ENCODE measurements at regions not wholly inside any gene's neighbourhood (a gene's known extent, or its start where the extent isn't known, plus 50 kb on each side); places are given as distances from the start of the nearest gene placed in this dataset.
"Not testable (repeated sequence)": the region's sequence is repeated elsewhere in the genome, so short reads cannot be mapped to it uniquely, and the experiment has no call there.

DNA sequence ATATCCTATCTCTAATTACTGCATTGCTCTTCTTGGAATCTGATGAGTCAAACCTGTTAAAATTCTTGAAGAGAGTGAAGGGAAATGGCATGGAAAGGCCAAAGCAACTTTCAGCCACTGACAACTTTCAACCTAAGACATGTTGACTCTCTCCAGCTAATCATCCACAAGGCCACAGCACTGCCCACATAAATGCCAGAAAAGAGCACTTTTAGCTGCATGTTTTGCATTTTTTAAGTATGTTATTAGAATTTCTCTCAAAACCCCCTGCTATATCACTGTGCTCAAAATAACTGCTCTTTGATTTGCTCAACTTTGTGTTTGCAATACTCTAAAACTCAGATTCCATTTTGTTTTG lies 352.5 kb downstream of the ADGRL2 start:
- peak; percentile 1 for DNase-seq (ENCODE audit: low spot score)

DNA sequence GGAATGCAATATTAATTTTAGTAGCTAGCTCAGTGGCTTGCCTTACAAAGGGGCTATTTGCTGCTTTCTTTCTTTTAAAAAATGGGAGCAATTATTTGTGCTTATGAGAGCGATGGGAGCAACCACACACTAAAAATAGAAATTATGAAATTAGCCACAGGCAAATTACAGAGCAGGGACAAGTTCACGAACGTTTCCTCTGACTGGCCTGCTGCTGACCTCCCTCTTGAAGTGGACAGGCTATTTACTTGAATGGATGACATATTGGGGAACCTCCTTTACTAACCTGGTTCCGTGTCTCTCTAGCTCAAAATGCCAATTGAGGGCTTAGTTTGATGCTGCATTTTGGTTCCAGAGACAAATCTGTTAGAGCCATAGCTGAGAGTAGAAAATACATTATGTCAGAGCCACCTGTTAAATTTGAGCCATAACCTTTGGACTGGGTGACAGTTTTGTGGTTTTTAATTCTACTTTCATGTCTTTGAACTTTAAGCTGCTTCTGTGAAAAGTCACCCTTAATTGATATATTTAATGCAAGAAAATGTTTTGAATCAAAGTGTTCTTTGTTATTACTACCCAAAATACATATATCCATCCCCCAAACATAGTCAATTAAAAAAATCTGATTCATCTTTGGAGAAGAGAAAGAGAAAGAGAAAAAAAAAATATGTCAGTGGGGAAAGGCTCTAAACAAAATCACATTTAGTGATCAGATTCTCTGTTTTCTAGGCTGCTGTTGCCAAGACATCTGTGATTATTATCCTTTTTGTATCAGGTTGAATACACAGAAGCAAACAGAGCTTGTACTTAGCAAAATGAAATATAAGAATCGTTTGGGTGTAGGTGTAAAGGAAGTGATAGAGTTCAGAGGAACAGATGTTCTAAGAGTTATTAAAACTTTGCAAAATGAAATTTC lies 351.9 kb downstream of the ADGRL2 start:
- DNase-seq (ENCODE audit: low spot score), result no peak

DNA sequence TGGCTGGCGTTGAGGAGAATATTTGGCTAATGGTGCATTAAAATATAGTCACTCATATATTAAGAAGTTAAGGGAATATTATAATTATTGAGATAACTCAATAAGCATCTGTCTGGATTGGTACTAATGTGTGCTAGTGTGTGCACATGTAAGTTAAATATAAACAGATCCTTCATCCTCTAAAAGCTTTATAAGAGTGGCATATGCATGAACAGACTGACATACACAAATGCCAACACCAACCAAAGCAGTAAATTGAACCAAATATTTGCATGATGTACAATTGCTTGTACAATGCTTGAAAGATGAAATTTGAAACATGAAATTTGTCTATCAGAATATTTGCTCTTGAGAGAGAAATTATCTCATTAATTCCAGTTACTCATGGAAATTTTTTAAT lies 344.9 kb downstream of the ADGRL2 start:
- no peak for DNase-seq (ENCODE audit: low spot score)

DNA sequence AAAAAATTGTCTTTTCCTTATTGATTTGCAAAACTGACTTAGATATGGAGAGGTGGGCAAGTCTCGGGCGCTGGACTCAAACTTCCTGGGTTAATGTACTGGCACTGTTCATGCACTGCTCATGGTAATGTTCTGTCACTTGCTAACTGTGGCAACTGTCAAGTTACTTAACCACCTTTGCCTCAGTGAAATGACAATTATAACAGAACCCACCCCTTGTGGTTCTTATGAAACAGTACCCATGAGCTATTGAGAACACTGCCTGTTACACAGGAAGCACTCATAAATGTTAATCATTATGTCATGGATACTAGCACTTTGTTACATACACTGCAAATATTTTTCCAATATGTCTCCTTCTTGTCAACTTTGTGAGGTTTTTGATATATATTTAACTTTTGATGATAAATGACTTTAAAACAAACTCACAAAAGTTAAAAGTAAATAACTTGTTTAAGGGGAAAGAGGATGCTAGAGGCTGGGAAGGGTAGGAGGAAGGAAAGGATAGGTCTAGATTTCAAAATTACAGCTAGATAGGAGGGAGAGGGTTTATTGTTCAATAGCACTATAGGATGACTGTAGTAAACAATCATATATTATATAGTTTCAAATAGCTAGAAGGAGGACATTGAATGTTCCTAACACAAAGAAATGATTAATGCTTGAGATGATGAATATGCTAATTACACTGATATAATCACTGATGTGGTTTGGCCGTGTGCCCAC lies 342.5 kb downstream of the ADGRL2 start:
- DNase-seq (ENCODE audit: low spot score), result no peak

DNA sequence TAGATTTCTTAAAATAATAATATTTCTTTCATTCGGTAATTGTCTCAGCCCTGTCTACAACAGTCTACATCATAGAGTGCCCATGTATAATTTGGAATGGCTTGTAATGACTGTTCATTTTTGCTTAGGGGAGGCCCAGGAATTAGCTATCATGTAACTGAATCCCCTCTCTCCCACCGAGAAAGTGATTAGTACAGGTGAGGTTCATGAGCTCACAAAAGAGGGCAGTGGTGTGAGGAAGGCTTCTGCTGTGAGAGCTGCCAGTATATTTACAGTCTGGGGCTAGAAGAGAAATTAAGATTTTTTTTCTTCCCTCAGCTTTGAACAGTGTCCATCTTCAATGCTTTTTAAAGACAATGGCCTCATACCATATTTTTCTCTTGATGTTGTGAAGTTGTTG lies 340.7 kb downstream of the ADGRL2 start:
- DNase-seq (ENCODE audit: low spot score), result no peak

DNA sequence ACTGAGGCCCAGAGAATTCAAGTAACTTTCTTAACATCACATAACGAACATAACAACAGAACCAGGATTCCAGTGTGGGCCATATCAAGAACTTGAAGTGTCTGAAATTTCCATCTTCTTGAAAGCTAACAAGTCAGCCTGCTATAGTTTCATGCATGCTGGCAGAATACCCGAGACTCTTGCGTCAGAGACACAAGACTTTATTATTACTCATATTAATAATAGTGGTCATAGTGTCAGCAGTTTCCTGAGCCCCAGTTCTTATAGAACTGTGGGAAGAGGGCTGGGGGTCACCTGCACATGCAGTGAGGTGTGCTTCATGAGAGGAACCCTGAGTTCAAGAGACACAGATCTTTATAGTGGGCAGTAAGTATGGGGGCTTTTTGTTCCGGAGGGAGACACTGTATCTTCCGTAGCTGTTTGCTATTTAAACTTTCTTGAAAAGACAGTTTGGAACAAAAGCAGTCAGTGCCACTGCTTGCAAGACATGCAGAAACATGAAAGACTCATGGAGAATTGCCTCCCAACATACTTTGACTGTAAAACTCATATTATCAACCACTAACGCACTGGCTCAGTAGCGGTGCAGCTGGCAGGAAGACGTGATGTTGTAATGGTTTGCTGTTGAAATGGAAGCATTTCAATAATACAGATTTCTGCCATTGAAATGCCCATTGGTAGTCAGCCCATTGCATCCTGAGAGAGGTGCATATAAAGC lies 339.2 kb downstream of the ADGRL2 start:
- no peak for DNase-seq (ENCODE audit: low spot score)

DNA sequence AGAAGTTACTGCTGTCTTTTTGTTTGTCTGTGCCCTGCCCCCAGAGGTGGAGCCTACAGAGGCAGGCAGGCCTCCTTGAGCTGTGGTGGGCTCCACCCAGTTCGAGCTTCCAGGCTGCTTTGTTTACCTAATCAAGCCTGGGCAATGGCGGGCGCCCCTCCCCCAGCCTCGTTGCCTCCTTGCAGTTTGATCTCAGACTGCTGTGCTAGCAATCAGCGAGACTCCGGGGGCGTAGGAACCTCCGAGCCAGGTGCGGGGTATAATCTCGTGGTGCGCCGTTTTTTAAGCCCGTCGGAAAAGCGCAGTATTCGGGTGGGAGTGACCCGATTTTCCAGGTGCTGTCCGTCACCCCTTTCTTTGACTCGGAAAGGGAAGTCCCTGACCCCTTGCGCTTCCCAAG lies 335.6 kb downstream of the ADGRL2 start:
- DNase-seq (ENCODE audit: low spot score), result not testable (repeated sequence)

GRCh38 chr1:82125866-82126265 lies 325.1 kb downstream of the ADGRL2 start:
- no peak for DNase-seq (ENCODE audit: low spot score)

- no peak for DNase-seq (ENCODE audit: low spot score)
These were observed 324.4 kb downstream of the ADGRL2 start for GRCh38 chr1:82125119-82125518.

GRCh38 chr1:82121421-82121820 lies 320.7 kb downstream of the ADGRL2 start:
- no peak for DNase-seq (ENCODE audit: low spot score)

GRCh38 chr1:82116105-82116504 lies 315.4 kb downstream of the ADGRL2 start:
- no peak for DNase-seq (ENCODE audit: low spot score)

GRCh38 chr1:82114887-82115286 lies 314.2 kb downstream of the ADGRL2 start:
- DNase-seq (ENCODE audit: low spot score), result no peak

- no peak for DNase-seq (ENCODE audit: low spot score)
These were observed 309.9 kb downstream of the ADGRL2 start for GRCh38 chr1:82110366-82111254.

- DNase-seq (ENCODE audit: low spot score), result no peak
These were observed 308.1 kb downstream of the ADGRL2 start for GRCh38 chr1:82108843-82109242.

GRCh38 chr1:82106672-82107071 lies 305.9 kb downstream of the ADGRL2 start:
- no peak for DNase-seq (ENCODE audit: low spot score)

DNA sequence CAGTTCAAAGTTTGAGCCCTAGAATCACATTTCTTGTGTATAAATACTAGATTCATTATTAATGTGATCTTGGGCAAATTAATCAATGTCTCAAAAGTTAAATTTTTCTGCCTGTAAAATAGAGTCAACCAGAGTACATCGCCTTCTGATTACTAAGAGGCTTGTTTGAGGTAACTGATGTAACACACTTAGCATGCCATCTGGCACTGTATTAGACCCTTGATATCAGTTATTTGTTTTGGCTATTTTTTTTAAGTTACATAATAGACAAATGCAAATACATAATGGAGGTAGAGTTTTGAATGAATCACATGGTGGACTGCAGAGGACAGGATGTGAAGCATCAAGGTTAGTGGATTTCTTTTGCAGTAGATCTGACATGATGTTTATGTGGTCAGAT lies 298.4 kb downstream of the ADGRL2 start:
- no peak for DNase-seq (ENCODE audit: low spot score)

GRCh38 chr1:82094136-82094535 lies 293.4 kb downstream of the ADGRL2 start:
- no peak for DNase-seq (ENCODE audit: low spot score)

GRCh38 chr1:82091729-82092128 lies 291.0 kb downstream of the ADGRL2 start:
- DNase-seq (ENCODE audit: low spot score), result no peak

- no peak for DNase-seq (ENCODE audit: low spot score)
These were observed 290.5 kb downstream of the ADGRL2 start for GRCh38 chr1:82091265-82091664.

DNA sequence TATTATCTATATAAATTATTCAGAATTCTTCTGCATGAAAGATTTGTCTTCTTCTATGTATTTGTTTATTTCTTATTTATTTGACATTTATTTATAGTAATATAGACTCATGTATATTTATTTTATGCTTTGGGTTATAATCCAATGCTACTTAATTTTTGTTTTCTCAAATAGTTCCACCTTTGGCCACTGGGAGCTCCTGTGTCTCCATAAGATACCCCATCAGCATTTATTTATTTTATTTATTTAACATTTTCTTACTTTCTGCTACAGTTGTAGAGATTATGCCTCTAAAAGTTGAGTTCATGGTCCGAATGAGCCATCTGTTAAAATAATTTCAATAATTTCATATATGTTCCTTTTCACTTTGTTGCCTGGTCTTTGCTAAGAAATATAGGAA lies 289.4 kb downstream of the ADGRL2 start:
- peak; percentile 1 for DNase-seq (ENCODE audit: low spot score)

GRCh38 chr1:82086739-82087138 lies 286.0 kb downstream of the ADGRL2 start:
- peak; percentile 40 for DNase-seq (ENCODE audit: low spot score)

- DNase-seq (ENCODE audit: low spot score), result no peak
These were observed 278.9 kb downstream of the ADGRL2 start for GRCh38 chr1:82079607-82080006.

Measured in A172 (cell line).